DND-41 (cell line): ENCODE measurements at regions not wholly inside any gene's neighbourhood (a gene's known extent, or its start where the extent isn't known, plus 50 kb on each side); places are given as distances from the start of the nearest gene placed in this dataset.

Source experiments
- ATAC-seq: fragments of 200-7000 bp; cut with Tn5 transposase; 3 replicates; pipeline ENCODE4 v1.9.1; 2021; ENCODE audit warnings: low read depth; ENCODE audit not compliant: insufficient read depth
- DNase-seq: peaks from one replicate; pipeline ENCODE4 v3.0.0-alpha.2; 2020
- H2AFZ ChIP-seq: 2 replicates; pipeline ENCODE4 v1.6.0; 2012; ENCODE audit warnings: low read depth, low read length
- H3K27ac ChIP-seq: 2 replicates; pipeline ENCODE4 v1.5.1; 2012; ENCODE audit warnings: low read length, inconsistent platforms
- H3K27me3 ChIP-seq: fragments of 200-600 bp; sonication (generic); 2 replicates; pipeline ENCODE4 v1.6.0; 2012; ENCODE audit warnings: low read length, mild to moderate bottlenecking, inconsistent platforms; ENCODE audit not compliant: insufficient read depth, poor library complexity
- H3K36me3 ChIP-seq: 2 replicates; pipeline ENCODE4 v1.5.1; 2012; ENCODE audit warnings: low read length, inconsistent platforms; ENCODE audit not compliant: insufficient read depth
- H3K4me1 ChIP-seq: 2 replicates; pipeline ENCODE4 v1.5.1; 2012; ENCODE audit warnings: mild to moderate bottlenecking, low read length; ENCODE audit not compliant: insufficient read depth
- H3K4me2 ChIP-seq: 2 replicates; pipeline ENCODE4 v1.6.0; 2012; ENCODE audit warnings: mild to moderate bottlenecking, moderate library complexity, low read length, inconsistent platforms; ENCODE audit not compliant: insufficient read depth
- H3K4me3 ChIP-seq, 2 experiments: fragments of 200-600 bp in 1 of 2; shearing (Covaris generic) in 1 of 2; 2 replicates each; pipeline ENCODE4 v1.5.1; 2012 to 2016; ENCODE audit warnings: inconsistent platforms in 2 of 2, low read length in 2 of 2, mild to moderate bottlenecking in 2 of 2, low read depth in 1 of 2, moderate library complexity in 1 of 2
- H3K79me2 ChIP-seq: 2 replicates; pipeline ENCODE4 v1.6.0; 2012; ENCODE audit warnings: low read length, inconsistent platforms; ENCODE audit not compliant: insufficient read depth
- H3K9ac ChIP-seq: 2 replicates; pipeline ENCODE4 v1.6.0; 2012; ENCODE audit warnings: low read depth, mild to moderate bottlenecking, inconsistent platforms, low read length, moderate library complexity
- H3K9me3 ChIP-seq: 2 replicates; pipeline ENCODE4 v1.5.1; 2012; ENCODE audit warnings: low read length, moderate library complexity, mild to moderate bottlenecking, inconsistent platforms; ENCODE audit not compliant: insufficient read depth, severe bottlenecking
- H4K20me1 ChIP-seq: 2 replicates; pipeline ENCODE4 v1.6.0; 2012; ENCODE audit warnings: low read length; ENCODE audit not compliant: insufficient read depth
- EZH2 ChIP-seq: IDR thresholded peaks from 3 replicates; pipeline ENCODE4 v1.6.1; 2012; ENCODE audit warnings: borderline replicate concordance, low read depth, mild to moderate bottlenecking, moderate library complexity, low read length, inconsistent platforms; ENCODE audit not compliant: severe bottlenecking
- TF ChIP-seq, protein P1 (sequence below): IDR thresholded peaks from 2 replicates; pipeline ENCODE4 v1.5.1; 2012; ENCODE audit warnings: borderline replicate concordance, low read length, moderate library complexity, mild to moderate bottlenecking; ENCODE audit not compliant: poor library complexity, severe bottlenecking; ENCODE audit errors: extremely low read depth

DNA sequence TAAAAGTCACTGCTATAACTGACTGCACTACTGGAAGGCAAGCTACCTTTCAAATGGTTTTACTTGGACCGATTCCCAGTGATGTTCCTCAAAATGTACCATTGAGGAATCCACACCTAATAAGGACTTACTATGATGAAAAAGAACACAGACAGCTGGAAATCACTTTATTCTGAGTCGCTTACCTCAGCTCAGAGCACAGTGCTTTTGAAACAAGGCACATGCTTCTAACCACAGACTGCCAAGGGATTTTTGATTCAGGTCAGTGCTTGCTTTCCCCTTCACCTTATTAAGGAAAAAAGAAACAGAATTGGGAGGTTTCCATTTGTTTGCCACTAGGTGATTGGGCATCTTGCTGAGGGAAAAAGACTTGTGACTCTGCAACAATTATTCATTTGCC, 707.5 kb upstream of the FSHR start:
- Histone ChIP-seq H3K9ac (no peak overlapping the region), H3K9me3 (no peaks in the 10 kb centered on the region), H3K36me3 (no peaks in the 10 kb centered on the region), H3K4me2 (no peak overlapping the region), H2AFZ (no peak overlapping the region), H3K27me3 (no peaks in the 10 kb centered on the region), H3K27ac (no peak overlapping the region), H4K20me1 (no peaks in the 10 kb centered on the region), H3K4me1 (no peaks in the 10 kb centered on the region), H3K79me2 (no peaks in the 10 kb centered on the region), H3K4me3 (no peak overlapping the region)
- TF ChIP-seq, protein P1, sequence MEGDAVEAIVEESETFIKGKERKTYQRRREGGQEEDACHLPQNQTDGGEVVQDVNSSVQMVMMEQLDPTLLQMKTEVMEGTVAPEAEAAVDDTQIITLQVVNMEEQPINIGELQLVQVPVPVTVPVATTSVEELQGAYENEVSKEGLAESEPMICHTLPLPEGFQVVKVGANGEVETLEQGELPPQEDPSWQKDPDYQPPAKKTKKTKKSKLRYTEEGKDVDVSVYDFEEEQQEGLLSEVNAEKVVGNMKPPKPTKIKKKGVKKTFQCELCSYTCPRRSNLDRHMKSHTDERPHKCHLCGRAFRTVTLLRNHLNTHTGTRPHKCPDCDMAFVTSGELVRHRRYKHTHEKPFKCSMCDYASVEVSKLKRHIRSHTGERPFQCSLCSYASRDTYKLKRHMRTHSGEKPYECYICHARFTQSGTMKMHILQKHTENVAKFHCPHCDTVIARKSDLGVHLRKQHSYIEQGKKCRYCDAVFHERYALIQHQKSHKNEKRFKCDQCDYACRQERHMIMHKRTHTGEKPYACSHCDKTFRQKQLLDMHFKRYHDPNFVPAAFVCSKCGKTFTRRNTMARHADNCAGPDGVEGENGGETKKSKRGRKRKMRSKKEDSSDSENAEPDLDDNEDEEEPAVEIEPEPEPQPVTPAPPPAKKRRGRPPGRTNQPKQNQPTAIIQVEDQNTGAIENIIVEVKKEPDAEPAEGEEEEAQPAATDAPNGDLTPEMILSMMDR = no peak
- TF ChIP-seq EZH2 = no peak
- ATAC-seq = no peak
- no peak for DNase-seq

DNA sequence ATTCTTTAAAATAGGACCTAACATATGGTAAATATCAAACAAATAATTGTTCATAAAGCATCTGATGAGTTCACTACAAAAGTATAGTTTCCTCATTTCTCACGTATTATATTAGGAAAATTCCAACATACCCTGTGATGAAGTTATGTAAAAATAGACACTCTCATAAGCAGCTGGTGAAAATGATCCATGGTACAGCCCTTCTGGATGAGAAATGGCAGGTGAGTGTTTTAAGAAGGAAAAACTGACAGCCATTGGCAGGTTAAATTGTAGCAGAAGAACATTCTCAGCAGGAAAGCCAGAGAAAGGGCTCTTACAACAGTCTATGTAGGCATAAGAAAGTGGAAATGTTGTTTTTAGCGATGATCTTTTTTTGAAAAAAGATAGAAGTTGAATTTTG, 706.5 kb upstream of the FSHR start:
- TF ChIP-seq, protein P1 = no peak
- TF ChIP-seq EZH2 = no peak
- Histone ChIP-seq H3K9me3 (no peaks in the 10 kb centered on the region), H3K79me2 (no peaks in the 10 kb centered on the region), H3K36me3 (no peaks in the 10 kb centered on the region), H3K4me1 (no peaks in the 10 kb centered on the region), H3K27ac (no peak overlapping the region), H4K20me1 (no peaks in the 10 kb centered on the region), H3K27me3 (no peaks in the 10 kb centered on the region), H3K9ac (no peak overlapping the region), H3K4me3 (no peak overlapping the region), H3K4me2 (no peak overlapping the region), H2AFZ (no peak overlapping the region)
- DNase-seq (no peak), ATAC-seq (no peak)

DNA sequence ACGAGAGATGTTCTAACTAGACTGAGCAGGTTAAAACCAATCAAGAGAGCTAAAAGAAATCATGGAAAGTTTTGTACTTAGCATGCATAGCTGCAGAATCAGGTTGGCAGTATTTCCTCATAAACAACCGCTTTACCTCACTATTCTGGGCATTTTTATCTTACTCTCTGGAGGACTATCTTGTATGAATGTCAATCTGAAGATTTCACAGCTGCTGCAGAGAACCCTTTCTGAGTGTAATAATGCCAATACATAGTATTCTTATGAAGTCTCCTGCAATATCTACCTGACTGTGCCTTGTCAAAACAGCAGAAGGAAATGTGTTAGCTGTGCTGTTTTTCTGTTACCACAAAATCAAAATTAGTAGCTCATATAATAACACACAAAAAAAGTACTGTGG, 705.9 kb upstream of the FSHR start:
- TF ChIP-seq EZH2 = no peak
- TF ChIP-seq, protein P1 = no peak
- H3K27ac ChIP-seq = no peak overlapping the region

DNA sequence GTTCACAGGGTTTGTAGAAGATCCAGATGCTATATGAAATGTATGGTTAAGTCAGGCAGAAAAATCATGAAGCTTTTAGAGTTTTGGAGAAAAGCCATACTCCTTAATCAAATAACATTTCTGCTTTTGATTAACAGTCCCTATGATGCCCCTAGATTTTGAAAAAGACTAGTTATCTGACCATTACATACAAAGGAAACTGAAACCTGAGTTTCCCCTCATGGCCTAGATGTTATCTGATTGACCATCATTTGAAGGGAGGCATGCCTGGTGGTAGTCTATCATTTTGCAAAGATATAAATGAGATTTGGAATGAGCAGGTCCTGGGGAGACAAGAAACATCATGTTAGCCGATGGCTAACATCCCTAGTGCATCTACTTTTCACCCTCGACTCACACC, 704.3 kb upstream of the FSHR start:
- TF ChIP-seq, protein P1 = no peak
- TF ChIP-seq EZH2 = no peak
- no peak overlapping the region for H3K4me3 ChIP-seq

More for the DNA sequence above, 705.9 kb upstream of the FSHR start:
- no peaks in the 10 kb centered on the region for H3K4me1 ChIP-seq
- H3K4me3 ChIP-seq = no peak overlapping the region
- no peak overlapping the region for H3K4me2 ChIP-seq
- DNase-seq (no peak), ATAC-seq (no peak)
- H3K27me3 ChIP-seq = no peaks in the 10 kb centered on the region
- H3K9ac ChIP-seq = no peak overlapping the region
- no peaks in the 10 kb centered on the region for H3K79me2 ChIP-seq
- no peak overlapping the region for H2AFZ ChIP-seq
- no peaks in the 10 kb centered on the region for H3K36me3 ChIP-seq
- H4K20me1 ChIP-seq = no peaks in the 10 kb centered on the region
- H3K9me3 ChIP-seq = no peaks in the 10 kb centered on the region

More for the DNA sequence above, 704.3 kb upstream of the FSHR start:
- Histone ChIP-seq H3K4me2 (no peak overlapping the region), H3K9me3 (no peaks in the 10 kb centered on the region), H3K9ac (no peak overlapping the region), H3K27me3 (no peaks in the 10 kb centered on the region), H3K79me2 (no peaks in the 10 kb centered on the region), H3K4me1 (no peaks in the 10 kb centered on the region), H2AFZ (no peak overlapping the region), H3K36me3 (no peaks in the 10 kb centered on the region), H4K20me1 (no peaks in the 10 kb centered on the region), H3K27ac (no peak overlapping the region)
- DNase-seq (no peak), ATAC-seq (no peak)
